Activated naive CD4-positive, alpha-beta T cell treated with anti-CD3 and anti-CD28 coated beads, Interleukin-2, amount 10 ng/mL, durations not matched to agents 7 days and 5 days (primary cell): ENCODE measurements at regions not wholly inside any gene's neighbourhood (a gene's known extent, or its start where the extent isn't known, plus 50 kb on each side); places are given as distances from the start of the nearest gene placed in this dataset.

Source experiments
- CTCF ChIA-PET: fragments of 350-600 bp; sonication (Branson Sonifier 250); formaldehyde crosslinking; loops from one replicate; lab custom pipeline; 2021; ENCODE audit warnings: antibody characterized with exemption; lab: Charles Lee
- DNase-seq: peaks from one replicate; pipeline ENCODE4 v3.0.0-alpha.2; 2020
- H3K27ac Mint-ChIP-seq: one replicate; pipeline ENCODE4 v1.8.0; 2021; ENCODE audit warnings: mild to moderate bottlenecking, moderate library complexity, mixed read lengths
- H3K27me3 Mint-ChIP-seq: one replicate; pipeline ENCODE4 v1.8.0; 2021; ENCODE audit warnings: mild to moderate bottlenecking, mixed read lengths
- H3K36me3 Mint-ChIP-seq: one replicate; pipeline ENCODE4 v1.8.0; 2021; ENCODE audit warnings: mixed read lengths
- H3K4me1 Mint-ChIP-seq: one replicate; pipeline ENCODE4 v1.8.0; 2021; ENCODE audit warnings: mixed read lengths
- H3K4me3 Mint-ChIP-seq: one replicate; pipeline ENCODE4 v1.8.0; 2021; ENCODE audit warnings: mild to moderate bottlenecking, moderate library complexity, mixed read lengths
- H3K9me3 Mint-ChIP-seq: one replicate; pipeline ENCODE4 v1.8.0; 2021; ENCODE audit warnings: mixed read lengths

DNA sequence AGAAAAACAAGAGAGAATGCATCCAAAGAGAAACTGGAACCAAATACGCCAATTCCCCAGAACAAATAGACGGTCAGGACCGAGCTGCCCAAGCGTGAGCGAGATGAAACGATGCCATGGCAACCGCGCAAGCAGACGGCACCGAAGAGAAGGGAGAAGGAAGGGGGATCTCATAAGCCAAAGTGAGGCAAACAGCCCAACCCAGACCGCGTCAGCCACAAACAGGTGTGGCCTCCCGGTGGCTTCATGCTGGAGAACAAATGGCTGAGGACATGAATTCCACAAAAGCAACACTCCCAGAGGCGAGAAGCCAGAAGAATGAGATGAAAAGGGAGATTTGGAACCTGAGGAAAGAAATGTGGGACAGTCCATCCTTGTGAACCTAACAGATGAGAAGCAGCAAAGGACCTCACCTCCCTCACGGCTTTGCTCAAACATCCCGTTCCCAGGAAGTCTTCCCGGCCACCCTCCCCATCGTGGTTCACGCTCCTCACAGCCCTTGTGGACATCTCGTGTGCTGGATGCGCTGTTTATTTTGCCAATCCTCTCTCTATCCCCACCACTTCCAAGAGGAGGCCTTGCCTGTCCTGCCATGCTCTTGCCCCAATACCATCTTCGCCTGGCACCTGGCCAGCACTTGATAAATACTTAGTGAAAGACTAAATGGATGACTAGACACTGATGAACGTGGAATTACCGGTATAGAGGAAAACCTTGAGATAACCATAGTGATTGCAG is 89.1 kb upstream of the RTL6 start:
- Mint-ChIP-seq H3K4me3 (no peak overlapping the region), H3K4me1 (peaks cover 13% of the 10 kb centered on the region), H3K36me3 (no peaks in the 10 kb centered on the region), H3K27me3 (peaks cover 50% of the 10 kb centered on the region), H3K9me3 (no peaks in the 10 kb centered on the region), H3K27ac (no peak overlapping the region)
- DNase-seq = peak; percentile 44
- CTCF ChIA-PET = no interaction called here

DNA sequence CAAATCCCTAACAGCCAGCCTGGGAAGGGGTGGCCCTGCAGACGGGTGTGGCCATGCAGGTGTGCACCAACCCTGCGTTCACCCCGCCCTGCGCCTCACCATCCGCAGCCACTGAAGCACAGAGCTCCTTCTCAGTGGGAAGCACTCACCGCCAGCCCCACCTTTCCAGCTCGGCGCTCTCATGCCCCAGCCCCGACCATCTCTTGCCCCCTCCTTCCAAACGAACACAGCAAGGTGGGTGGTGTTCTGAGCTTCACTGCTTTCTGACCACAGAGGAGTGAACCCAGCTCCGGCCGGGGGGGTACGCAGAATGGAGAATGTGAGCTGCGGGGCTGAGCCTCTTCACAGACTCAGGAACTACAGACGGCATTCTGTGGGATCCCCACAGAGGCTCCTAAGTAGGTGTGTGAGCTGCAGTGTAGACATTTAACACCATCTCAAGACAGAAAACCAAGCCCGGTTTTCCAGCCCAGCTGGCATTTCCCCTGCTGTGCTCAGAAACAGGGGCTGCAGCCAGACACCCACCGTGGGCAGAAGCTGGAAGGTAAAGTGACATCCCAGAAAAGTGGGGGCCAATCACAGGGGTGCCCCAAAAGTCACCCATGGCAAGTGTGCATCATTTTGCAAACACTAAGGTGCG is 88.4 kb upstream of the RTL6 start:
- Mint-ChIP-seq H3K4me1 (peaks cover 13% of the 10 kb centered on the region), H3K36me3 (no peaks in the 10 kb centered on the region), H3K4me3 (no peak overlapping the region), H3K27ac (peak overlapping the region; percentile 45), H3K9me3 (no peaks in the 10 kb centered on the region), H3K27me3 (peaks cover 53% of the 10 kb centered on the region)
- DNase-seq = no peak
- CTCF ChIA-PET = no interaction called here

DNA sequence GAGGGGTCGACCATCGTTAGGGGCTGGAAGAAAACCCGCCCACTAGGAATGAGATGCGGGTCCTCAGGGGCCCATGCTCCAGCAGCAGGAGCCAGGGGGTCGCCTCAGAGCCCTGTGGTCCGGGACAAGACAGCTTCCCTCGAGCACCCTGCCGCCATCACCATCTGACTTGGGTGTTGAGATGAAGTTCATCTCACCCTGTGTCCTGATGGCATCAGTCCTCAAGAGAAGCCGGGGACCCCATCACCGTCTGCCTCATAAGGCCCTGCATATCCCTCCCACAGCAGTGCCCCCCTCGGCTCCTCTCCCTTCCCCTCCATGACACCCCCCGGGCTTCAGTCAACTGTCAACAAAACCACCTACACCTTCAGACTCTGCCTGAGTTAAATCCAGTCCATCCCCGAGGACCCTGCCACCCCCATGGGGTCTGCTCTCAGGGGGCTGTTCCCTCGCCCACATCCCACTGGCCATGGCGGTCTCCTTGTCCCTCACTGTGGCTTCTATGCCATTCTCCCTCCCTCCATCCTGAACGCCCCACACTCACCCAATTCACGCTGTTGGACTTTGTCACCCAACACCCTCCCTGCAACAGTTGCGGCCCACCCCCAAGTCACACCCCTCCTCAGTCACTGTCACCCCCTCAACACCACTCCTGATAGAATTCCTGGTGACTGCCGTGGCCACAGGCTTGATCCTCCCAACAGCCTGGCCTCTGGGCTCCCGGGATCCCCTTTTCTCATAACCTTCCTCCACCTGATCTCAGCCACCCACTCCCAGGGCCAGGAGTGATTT is 87.7 kb upstream of the RTL6 start:
- CTCF ChIA-PET = no interaction called here
- H3K4me1 Mint-ChIP-seq = peaks cover 13% of the 10 kb centered on the region
- H3K27ac Mint-ChIP-seq = peak overlapping the region; percentile 45
- no peaks in the 10 kb centered on the region for H3K9me3 Mint-ChIP-seq
- DNase-seq = peak; percentile 9
- no peak overlapping the region for H3K4me3 Mint-ChIP-seq
- H3K36me3 Mint-ChIP-seq = no peaks in the 10 kb centered on the region
- peaks cover 53% of the 10 kb centered on the region for H3K27me3 Mint-ChIP-seq

DNA sequence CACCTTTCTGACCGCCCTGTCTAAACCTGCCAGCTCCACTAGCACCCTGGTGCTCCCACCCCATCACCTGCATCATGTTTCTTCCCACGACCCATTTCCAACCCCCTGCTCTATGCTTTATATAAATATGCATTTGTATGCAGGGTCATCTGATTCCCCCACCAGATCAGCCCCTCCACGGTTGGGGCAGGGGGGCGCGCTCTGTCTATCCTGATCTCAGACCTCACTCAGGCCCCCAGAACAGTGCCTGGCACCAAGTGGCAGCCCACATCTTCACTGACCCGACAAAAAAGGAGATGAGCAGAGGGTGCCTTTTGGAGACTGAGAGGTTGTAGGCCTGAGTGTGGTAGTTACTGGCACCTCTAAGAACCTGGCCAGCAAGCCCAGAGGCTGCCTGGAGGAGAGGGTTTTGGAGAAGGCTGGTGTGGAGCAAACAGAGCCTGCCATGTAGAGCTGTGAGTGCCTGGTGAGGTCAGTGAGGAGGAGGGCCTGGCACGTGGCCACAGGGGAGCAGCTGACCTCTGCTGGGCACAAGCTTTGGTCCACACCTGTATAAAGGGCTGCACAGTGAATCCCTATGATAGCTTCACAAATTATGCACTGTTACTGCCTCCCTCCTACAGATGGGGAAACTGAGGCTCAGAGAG is 86.3 kb upstream of the RTL6 start:
- DNase-seq = peak; percentile 14
- Mint-ChIP-seq H3K4me3 (no peak overlapping the region), H3K36me3 (no peaks in the 10 kb centered on the region), H3K4me1 (peaks cover 13% of the 10 kb centered on the region), H3K27me3 (peaks cover 59% of the 10 kb centered on the region), H3K9me3 (no peaks in the 10 kb centered on the region), H3K27ac (no peak overlapping the region)
- CTCF ChIA-PET = no interaction called here

DNA sequence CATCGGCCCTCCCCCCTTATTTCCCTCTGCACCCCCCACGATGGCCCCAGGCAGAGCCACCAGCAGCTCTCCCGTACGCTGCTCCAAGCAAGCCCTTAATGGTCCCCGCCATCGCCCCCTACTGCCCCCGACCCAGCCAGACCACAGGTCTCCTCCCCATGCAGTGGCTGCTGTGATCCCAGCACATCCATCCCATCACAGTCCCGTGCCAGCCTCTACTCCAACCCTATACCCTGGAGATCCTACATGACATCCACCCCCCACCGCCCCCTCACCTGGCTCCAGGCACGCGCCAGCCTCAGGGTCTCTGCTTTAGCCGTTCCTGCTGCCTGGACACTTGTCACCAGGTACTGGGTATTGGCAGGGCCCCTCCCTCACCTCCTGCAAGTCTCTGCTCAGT is 85.8 kb upstream of the RTL6 start:
- peaks cover 13% of the 10 kb centered on the region for H3K4me1 Mint-ChIP-seq
- H3K9me3 Mint-ChIP-seq = no peaks in the 10 kb centered on the region
- H3K27ac Mint-ChIP-seq = no peak overlapping the region
- CTCF ChIA-PET = no interaction called here
- H3K27me3 Mint-ChIP-seq = peaks cover 65% of the 10 kb centered on the region
- no peak overlapping the region for H3K4me3 Mint-ChIP-seq
- no peaks in the 10 kb centered on the region for H3K36me3 Mint-ChIP-seq
- DNase-seq = peak; percentile 15

DNA sequence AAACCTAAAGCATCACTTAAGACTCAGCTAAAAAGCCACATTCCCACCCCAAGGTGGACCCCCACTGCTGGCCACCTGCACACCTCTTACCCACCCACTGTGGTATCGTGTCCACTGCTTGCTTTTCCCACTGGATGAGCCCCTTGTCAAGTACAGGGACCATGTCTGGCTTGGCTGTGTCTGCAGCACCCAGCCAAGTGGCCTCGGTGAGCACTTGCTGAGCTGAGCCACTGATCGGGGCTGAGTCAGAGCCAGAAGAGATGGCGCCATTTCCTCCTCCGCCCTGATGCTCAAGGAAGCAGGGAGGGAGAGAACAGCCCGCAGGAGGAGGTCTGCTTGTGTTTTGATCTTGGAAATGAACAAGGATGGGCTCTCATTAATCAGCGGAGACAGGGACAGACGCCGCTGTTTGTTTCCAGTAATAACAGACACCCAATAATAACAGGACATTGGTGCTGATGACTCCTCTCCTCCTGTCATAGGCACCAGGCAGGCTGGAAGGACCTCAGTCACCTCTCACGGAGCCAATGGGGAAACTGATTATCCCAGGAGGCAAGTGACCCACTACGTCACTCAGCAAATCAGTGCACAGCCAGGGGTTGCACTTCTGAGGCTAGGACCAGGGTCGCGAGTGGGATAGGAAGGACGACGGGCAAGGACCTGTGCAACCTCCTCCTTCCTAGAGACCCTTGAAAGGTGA is 85.2 kb upstream of the RTL6 start:
- H3K27ac Mint-ChIP-seq = no peak overlapping the region
- no peaks in the 10 kb centered on the region for H3K36me3 Mint-ChIP-seq
- H3K9me3 Mint-ChIP-seq = no peaks in the 10 kb centered on the region
- H3K27me3 Mint-ChIP-seq = peaks cover 70% of the 10 kb centered on the region
- H3K4me3 Mint-ChIP-seq = no peak overlapping the region
- no peak for DNase-seq
- CTCF ChIA-PET = interaction anchor here (1.2 kb wide), 1 partner anchor 502 kb away, joined by 3 read pairs; no protein-coding TSS in a partner anchor
- peaks cover 13% of the 10 kb centered on the region for H3K4me1 Mint-ChIP-seq

DNA sequence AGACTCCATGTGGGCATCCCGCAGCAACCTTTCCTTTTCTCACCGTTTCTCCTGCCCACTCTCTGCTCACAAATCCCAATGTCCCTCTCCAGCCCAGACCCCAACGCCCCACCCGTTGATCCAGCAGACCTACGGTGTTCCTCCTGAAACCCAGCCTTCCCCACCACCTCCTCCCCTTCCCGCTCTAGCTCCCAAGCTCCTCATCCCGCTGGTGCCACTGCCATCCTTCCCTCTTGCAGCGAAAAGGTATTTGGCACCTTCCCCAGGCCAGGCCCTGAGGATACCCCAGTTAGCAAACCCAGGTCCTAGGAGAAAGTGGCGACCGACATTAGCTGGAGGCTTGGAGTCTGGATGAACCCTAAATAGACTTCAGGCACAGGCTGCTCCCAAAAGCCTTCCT is 84.0 kb upstream of the RTL6 start:
- Mint-ChIP-seq H3K4me3 (no peak overlapping the region), H3K4me1 (peaks cover 7% of the 10 kb centered on the region), H3K27me3 (peaks cover 70% of the 10 kb centered on the region), H3K27ac (no peak overlapping the region), H3K9me3 (no peaks in the 10 kb centered on the region), H3K36me3 (no peaks in the 10 kb centered on the region)
- CTCF ChIA-PET = interaction anchor here (1.2 kb wide), 1 partner anchor 501 kb away, joined by 3 read pairs; no protein-coding TSS in a partner anchor
- DNase-seq = no peak

DNA sequence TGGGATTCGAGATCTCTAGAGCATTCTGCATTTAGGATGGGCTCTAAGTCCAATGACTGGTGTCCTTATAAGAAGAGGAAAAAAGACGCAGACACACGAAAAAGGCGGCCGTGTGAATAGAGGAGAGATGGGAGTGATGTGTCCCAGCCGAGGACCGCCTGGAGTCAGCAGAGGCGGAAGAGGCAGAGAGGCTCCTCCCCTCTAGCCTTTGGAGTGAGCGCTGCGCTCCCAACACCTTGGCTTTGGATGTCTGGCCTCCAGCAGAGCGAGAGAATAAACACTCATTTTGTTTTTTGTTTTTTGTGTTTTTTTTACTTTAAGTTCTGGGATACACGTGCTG is 83.0 kb upstream of the RTL6 start:
- Mint-ChIP-seq H3K27me3 (peaks cover 70% of the 10 kb centered on the region), H3K4me3 (no peak overlapping the region), H3K27ac (no peak overlapping the region), H3K4me1 (no peaks in the 10 kb centered on the region), H3K36me3 (no peaks in the 10 kb centered on the region), H3K9me3 (no peaks in the 10 kb centered on the region)
- DNase-seq = no peak
- CTCF ChIA-PET = no interaction called here

DNA sequence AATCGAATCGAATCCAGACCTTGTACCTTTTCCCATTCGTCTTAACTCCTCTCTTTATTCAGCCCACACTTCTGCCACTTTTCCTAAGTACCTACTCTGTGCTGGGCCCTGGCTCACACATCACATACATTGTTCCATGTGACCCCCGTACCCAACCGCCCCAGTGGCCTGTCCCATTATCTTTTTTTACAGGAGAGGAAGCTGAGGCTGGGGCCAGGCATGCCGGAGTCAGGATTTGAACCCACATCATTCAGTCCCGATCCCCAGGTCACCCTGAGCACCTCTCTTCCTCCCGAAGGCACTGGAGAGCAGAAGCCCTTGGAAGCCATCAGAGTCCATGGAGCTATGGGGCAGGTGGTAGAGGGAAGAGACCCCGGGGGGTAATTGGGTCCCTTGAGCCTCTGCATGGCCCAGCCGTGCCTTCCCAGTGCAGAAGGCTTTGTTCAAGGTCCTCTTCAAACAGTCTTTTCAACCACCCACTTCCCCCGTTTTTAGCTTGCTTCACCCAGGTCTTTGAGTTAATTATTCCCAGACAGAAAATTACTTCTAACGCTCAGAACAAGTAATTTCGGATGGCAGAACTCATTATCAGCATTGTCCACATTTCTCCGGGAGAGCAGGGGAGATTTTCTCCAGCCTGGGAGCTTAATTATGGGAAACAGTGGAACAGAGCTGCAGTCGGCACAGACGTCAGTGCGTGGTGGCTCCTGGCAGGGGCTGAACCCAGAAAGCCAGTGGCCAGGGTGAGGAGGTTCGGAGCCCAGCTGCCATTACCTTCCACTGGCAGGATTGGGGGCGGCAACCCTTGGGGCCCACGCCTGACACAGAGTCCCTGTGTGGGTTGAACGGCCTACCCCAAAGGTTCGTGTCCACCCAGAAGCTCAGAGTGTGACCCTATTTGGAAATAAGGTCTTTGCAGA is 82.4 kb upstream of the RTL6 start:
- Mint-ChIP-seq H3K4me1 (no peaks in the 10 kb centered on the region), H3K9me3 (no peaks in the 10 kb centered on the region), H3K27ac (no peak overlapping the region), H3K27me3 (peaks cover 70% of the 10 kb centered on the region), H3K36me3 (no peaks in the 10 kb centered on the region), H3K4me3 (no peak overlapping the region)
- CTCF ChIA-PET = no interaction called here
- no peak for DNase-seq

DNA sequence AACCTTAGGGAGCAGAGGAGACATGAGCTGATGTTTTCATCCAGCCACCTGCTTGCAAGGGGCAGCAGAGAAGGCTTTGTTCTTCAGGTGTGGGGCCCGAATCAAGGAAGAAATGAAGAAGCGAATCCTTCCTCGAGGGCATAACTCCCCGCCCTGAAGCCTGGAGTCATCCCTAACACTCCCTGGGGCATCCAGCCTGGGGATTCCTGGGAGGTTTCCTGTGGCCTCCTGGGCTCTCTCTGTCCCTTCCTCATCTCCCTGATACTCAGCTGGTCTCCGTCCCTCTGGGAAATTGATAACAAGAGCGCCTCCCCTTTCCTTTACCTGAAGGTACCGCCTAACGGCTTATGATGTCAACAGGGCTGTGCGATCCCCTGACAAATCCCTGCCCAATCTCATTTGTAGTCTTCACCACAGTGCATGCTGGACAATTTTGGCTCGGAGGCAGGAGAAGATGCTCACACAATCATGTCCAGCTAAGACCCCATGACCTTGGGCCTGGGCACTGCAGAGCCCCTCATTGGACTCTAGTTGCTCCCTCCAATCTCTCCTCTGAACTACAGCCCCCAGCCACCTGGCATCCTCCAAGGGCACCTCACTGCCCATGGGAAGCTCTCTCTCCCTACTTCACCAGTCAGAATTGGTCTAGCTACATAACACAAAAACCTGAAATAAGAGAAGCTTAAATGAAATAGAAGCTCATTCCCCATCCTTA is 80.6 kb upstream of the RTL6 start:
- Mint-ChIP-seq H3K4me3 (no peak overlapping the region), H3K36me3 (no peaks in the 10 kb centered on the region), H3K9me3 (no peaks in the 10 kb centered on the region), H3K4me1 (no peaks in the 10 kb centered on the region), H3K27me3 (peaks cover 64% of the 10 kb centered on the region), H3K27ac (no peak overlapping the region)
- no peak for DNase-seq
- CTCF ChIA-PET = interaction anchor here (1.1 to 1.3 kb wide), 2 partner anchors 10 to 47 kb away, joined by 3 to 5 read pairs; no protein-coding TSS in a partner anchor

DNA sequence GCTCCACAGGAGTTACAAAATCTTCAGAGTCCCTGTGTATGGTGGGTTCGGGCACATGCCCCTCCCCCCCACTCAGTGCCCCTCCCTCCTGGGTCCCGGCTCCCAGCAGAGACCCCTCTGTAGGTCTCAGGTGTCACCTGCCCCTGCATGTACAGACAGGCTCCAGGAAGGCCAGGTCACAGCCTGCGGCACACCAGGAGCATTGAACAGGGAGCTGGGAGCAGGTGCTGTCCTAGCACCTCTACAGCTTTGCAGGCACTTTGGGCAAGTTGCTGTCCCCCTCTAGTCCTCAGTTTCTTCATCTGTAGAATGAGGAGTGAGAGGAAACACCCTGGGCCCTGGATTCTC is 80.1 kb upstream of the RTL6 start:
- no peak for DNase-seq
- H3K27ac Mint-ChIP-seq = no peak overlapping the region
- CTCF ChIA-PET = interaction anchor here (1.0 to 1.1 kb wide), 2 partner anchors 10 to 12 kb away, joined by 3 read pairs; no protein-coding TSS in a partner anchor
- no peak overlapping the region for H3K4me3 Mint-ChIP-seq
- H3K9me3 Mint-ChIP-seq = no peaks in the 10 kb centered on the region
- peaks cover 62% of the 10 kb centered on the region for H3K27me3 Mint-ChIP-seq
- H3K36me3 Mint-ChIP-seq = no peaks in the 10 kb centered on the region
- H3K4me1 Mint-ChIP-seq = no peaks in the 10 kb centered on the region

DNA sequence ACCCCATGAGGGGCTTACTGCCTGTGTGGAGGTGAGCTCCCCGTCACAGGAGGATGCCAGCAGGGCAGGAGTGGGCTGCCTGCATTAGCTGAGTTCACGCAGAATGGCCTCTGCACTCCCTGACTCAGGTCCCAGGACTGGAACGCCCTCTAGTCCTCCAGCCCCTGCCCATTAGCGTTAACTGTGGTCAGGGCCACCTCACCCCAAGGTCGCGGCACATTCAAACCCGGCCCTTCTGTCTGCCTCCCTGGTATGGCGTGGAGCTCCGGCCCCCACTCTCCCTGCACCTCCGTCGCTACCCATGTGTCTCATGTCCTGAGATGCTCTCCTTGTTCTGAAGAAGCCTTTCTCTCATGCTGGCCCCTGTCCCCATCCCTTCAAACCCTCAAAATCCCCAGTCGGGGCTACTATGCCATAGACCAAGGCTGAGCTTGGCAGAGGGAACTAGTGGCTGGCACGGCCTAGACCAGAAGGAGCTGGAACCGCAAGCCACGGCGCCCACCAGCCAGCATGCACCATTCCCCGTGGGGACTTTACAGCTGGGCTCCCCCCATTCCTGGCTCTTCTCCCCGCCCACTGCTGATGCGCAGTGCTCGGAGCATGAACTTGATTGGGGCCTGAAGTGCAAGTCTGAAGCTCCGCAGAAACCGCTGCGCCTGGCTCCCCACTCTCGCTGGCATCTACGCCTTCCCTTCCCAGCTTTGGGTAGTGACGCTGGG is 79.5 kb upstream of the RTL6 start:
- no peak overlapping the region for H3K4me3 Mint-ChIP-seq
- no peaks in the 10 kb centered on the region for H3K36me3 Mint-ChIP-seq
- no peak overlapping the region for H3K27ac Mint-ChIP-seq
- CTCF ChIA-PET = interaction anchor here (1.0 kb wide), 1 partner anchor 12 kb away, joined by 3 read pairs; no protein-coding TSS in a partner anchor
- no peaks in the 10 kb centered on the region for H3K4me1 Mint-ChIP-seq
- H3K27me3 Mint-ChIP-seq = peaks cover 61% of the 10 kb centered on the region
- DNase-seq = no peak
- H3K9me3 Mint-ChIP-seq = no peaks in the 10 kb centered on the region
